Right lobe of liver (tissue), 6 donors: ENCODE measurements at regions not wholly inside any gene's neighbourhood (a gene's known extent, or its start where the extent isn't known, plus 50 kb on each side); places are given as distances from the start of the nearest gene placed in this dataset.
A peak's percentile ranks its signal among the peaks of the same experiment; 100 is the strongest.

Experiments used
- ATAC-seq, 4 donors: fragments of 200-7000 bp; cut with Tn5 transposase; one replicate each; pipeline ENCODE4 v1.9.1; 2020; ENCODE audit warnings: mild to moderate bottlenecking in 4 of 4, moderate library complexity in 4 of 4
- DNase-seq, 3 donors: peaks; one replicate each; pipeline ENCODE4 v3.0.0-alpha.2; 2020
- H3K27ac ChIP-seq, 3 donors: fragments of 200-600 bp; one replicate each; pipeline ENCODE4 v1.8.0; 2022
- H3K27me3 ChIP-seq, 2 donors: fragments of 200-600 bp; one replicate each; pipeline ENCODE4 v1.8.0; 2022
- H3K36me3 ChIP-seq, 4 donors: fragments of 200-600 bp; sonication (generic) in 1 of 4; one replicate each; pipeline versions ENCODE4 v1.5.1 to v1.8.0; 2017 to 2022; ENCODE audit warnings: control low read depth in 1 of 4
- H3K4me1 ChIP-seq, 4 donors: fragments of 200-600 bp; sonication (generic) in 1 of 4; one replicate each; pipeline versions ENCODE4 v1.5.1 to v1.8.0; 2017 to 2022; ENCODE audit warnings: control low read depth in 1 of 4
- H3K4me3 ChIP-seq, 3 donors: fragments of 200-600 bp; one replicate each; pipeline ENCODE4 v1.8.0; 2022
- H3K9me3 ChIP-seq, 4 donors: fragments of 200-600 bp; sonication (generic) in 1 of 4; one replicate each; pipeline versions ENCODE4 v1.5.1 to v1.8.0; 2017 to 2022; ENCODE audit warnings: control low read depth in 1 of 4
- CTCF ChIP-seq, 4 donors: fragments of 200-600 bp in 3 of 4; fragments of 450-650 bp in 1 of 4; IDR thresholded peaks; one replicate each; pipeline versions ENCODE4 v1.5.1 to v1.8.0; 2016 to 2022; ENCODE audit warnings: antibody characterized with exemption in 4 of 4, mild to moderate bottlenecking in 2 of 4
- POLR2A ChIP-seq: fragments of 450-650 bp; IDR thresholded peaks from one replicate; pipeline ENCODE4 v1.6.1; 2017; ENCODE audit warnings: antibody characterized with exemption, mild to moderate bottlenecking
- WGBS: methylation state at CpG from one replicate; pipeline ENCODE4 v1.1.6; 2018; ENCODE audit warnings: low coverage, low lambda C conversion rate; ENCODE audit not compliant: insufficient coverage; ENCODE audit errors: missing lambda C conversion rate; 5-methylcytosine and 5-hydroxymethylcytosine counted together
- intact Hi-C, 2 donors: fragments of 100-400 bp; cut with DNase I; formaldehyde crosslinking; loops; one replicate each; pipeline versions ENCODE4 v1.11.2 to v1.14.1; 2022
- donor health status: DM: no; HTN: yes; CAD: no.
- donor health status: DM: no; HTN: no; CAD: no.
- donor health status: DM: no; HTN: no; CAD: no.
- donor health status: DM: no; HTN: yes; CAD: no.
- donor health status: DM: no; HTN: yes; CAD: no.

- DNase-seq = no peak
- Histone ChIP-seq H3K36me3 (no peaks in the 10 kb centered on the region), H3K4me3 (no peak overlapping the region), H3K27ac (no peak overlapping the region), H3K9me3 (no peaks in the 10 kb centered on the region), H3K27me3 (no peaks in the 10 kb centered on the region), H3K4me1 (no peaks in the 10 kb centered on the region)
- 58% methylated on average over 5 of the region's 9 CpGs for WGBS
- no peak for TF ChIP-seq POLR2A
- no peak for TF ChIP-seq CTCF (IDR thresholded peaks at IDR 0.05)
- intact Hi-C loops = no loop called here
- ATAC-seq = no peak
Observed at GRCh38 chr7:3175285-3175902, 125.7 kb upstream of the SDK1 start.

- WGBS = 55% methylated on average over 8 of the region's 10 CpGs
- intact Hi-C loops = no loop called here
Observed at GRCh38 chr7:3176112-3177000, 124.7 kb upstream of the SDK1 start.

GRCh38 chr7:3177271-3177670 is 123.8 kb upstream of the SDK1 start:
- no peak for TF ChIP-seq POLR2A
- no peak for TF ChIP-seq CTCF (IDR thresholded peaks at IDR 0.05)
- Histone ChIP-seq H3K9me3 (no peaks in the 10 kb centered on the region), H3K27ac (no peak overlapping the region), H3K4me1 (no peaks in the 10 kb centered on the region), H3K36me3 (no peaks in the 10 kb centered on the region), H3K4me3 (no peak overlapping the region), H3K27me3 (no peaks in the 10 kb centered on the region)
- no peak for DNase-seq
- intact Hi-C loops = no loop called here
- WGBS = 19% methylated on average over 2 of the region's 2 CpGs
- ATAC-seq = no peak

More at GRCh38 chr7:3176112-3177000, 124.7 kb upstream of the SDK1 start:
- Histone ChIP-seq H3K4me1 (no peaks in the 10 kb centered on the region), H3K27me3 (no peaks in the 10 kb centered on the region), H3K4me3 (no peak overlapping the region), H3K9me3 (no peaks in the 10 kb centered on the region), H3K27ac (no peak overlapping the region), H3K36me3 (no peaks in the 10 kb centered on the region)
- TF ChIP-seq CTCF (IDR thresholded peaks at IDR 0.05) = no peak
- no peak for TF ChIP-seq POLR2A
- ATAC-seq (no peak), DNase-seq (no peak)

GRCh38 chr7:3179456-3179855 is 121.6 kb upstream of the SDK1 start:
- no peak overlapping the region for H3K27ac ChIP-seq
- no peaks in the 10 kb centered on the region for H3K4me1 ChIP-seq
- H3K4me3 ChIP-seq = no peak overlapping the region
- ATAC-seq (no peak), DNase-seq (peak in 1 of 3 donors; percentile 3)
- H3K27me3 ChIP-seq = no peaks in the 10 kb centered on the region
- TF ChIP-seq POLR2A = no peak
- TF ChIP-seq CTCF (IDR thresholded peaks at IDR 0.05) = no peak
- intact Hi-C loops = no loop called here
- no peaks in the 10 kb centered on the region for H3K9me3 ChIP-seq
- H3K36me3 ChIP-seq = no peaks in the 10 kb centered on the region
- 17% methylated on average over 5 of the region's 8 CpGs for WGBS
